H1 (cell line): ENCODE measurements at regions not wholly inside any gene's neighbourhood (a gene's known extent, or its start where the extent isn't known, plus 50 kb on each side); places are given as distances from the start of the nearest gene placed in this dataset.

Experiments
- CTCF ChIA-PET: fragments of 300-600 bp; sonication (Branson Sonifier 250); formaldehyde crosslinking; loops from one replicate; lab custom pipeline; 2021; ENCODE audit not compliant: partially characterized antibody; lab: Charles Lee
- POLR2A ChIA-PET: fragments of 300-600 bp; sonication (Branson Sonifier 250); formaldehyde crosslinking; loops from one replicate; lab custom pipeline; 2021; ENCODE audit warnings: inconsistent platforms; ENCODE audit not compliant: partially characterized antibody; lab: Charles Lee
- DNase-seq, 2 experiments: peaks; one replicate each; pipeline versions ENCODE4 v3.0.0 to v3.0.0-alpha.2; 2010 to 2022; ENCODE audit warnings: low spot score in 2 of 2, low read depth in 1 of 2, mixed read lengths in 1 of 2
- FAIRE-seq: peaks from 2 replicates; lab custom pipeline; 2011; peaks lifted over from hg19 to GRCh38; lab: Jason Lieb, UNC
- H2AFZ ChIP-seq: 2 replicates; pipeline ENCODE4 v1.8.1; 2012; ENCODE audit warnings: low read length, inconsistent platforms
- H2AK5ac ChIP-seq: 2 replicates; pipeline ENCODE4 v1.6.1; 2013; ENCODE audit warnings: low read depth, low read length
- H2BK120ac ChIP-seq: replicated peaks from 2 replicates; pipeline ENCODE3; 2013; ENCODE audit warnings: low read depth, low read length, inconsistent platforms
- H2BK12ac ChIP-seq: 2 replicates; pipeline ENCODE4 v1.6.1; 2013; ENCODE audit warnings: low read depth, low read length
- H2BK15ac ChIP-seq: 2 replicates; pipeline ENCODE4 v1.6.1; 2013; ENCODE audit warnings: low read length
- H2BK20ac ChIP-seq: 2 replicates; pipeline ENCODE4 v1.6.1; 2013; ENCODE audit warnings: low read length
- H2BK5ac ChIP-seq: 2 replicates; pipeline ENCODE4 v1.6.1; 2013; ENCODE audit warnings: low read depth, low read length
- H3K14ac ChIP-seq: 2 replicates; pipeline ENCODE4 v1.6.1; 2013; ENCODE audit warnings: inconsistent platforms; ENCODE audit not compliant: insufficient read length
- H3K18ac ChIP-seq: 2 replicates; pipeline ENCODE4 v1.6.1; 2013; ENCODE audit warnings: low read length; ENCODE audit errors: extremely low read depth
- H3K23ac ChIP-seq: 2 replicates; pipeline ENCODE4 v1.6.1; 2013; ENCODE audit warnings: inconsistent platforms; ENCODE audit not compliant: insufficient read length
- H3K23me2 ChIP-seq: 2 replicates; pipeline ENCODE4 v1.6.1; 2013; ENCODE audit warnings: low read depth, low read length
- H3K27ac ChIP-seq: 2 replicates; pipeline ENCODE4 v1.6.1; 2011; ENCODE audit warnings: low read depth, low read length, inconsistent platforms
- H3K27me3 ChIP-seq, 4 experiments: replicated peaks in 1 of 4; 1 replicate in 1 of 4; 2 replicates in 3 of 4; pipeline versions ENCODE4 v1.6.1 to v1.8.1; 2011 to 2013; ENCODE audit warnings: low read length in 3 of 4, mild to moderate bottlenecking in 3 of 4, inconsistent platforms in 2 of 4, mixed read lengths in 2 of 4, moderate library complexity in 1 of 4; ENCODE audit not compliant: control insufficient read depth in 3 of 4, insufficient read depth in 3 of 4; ENCODE audit errors: extremely low read depth in 1 of 4
- H3K36me3 ChIP-seq, 4 experiments: 2 replicates each; pipeline versions ENCODE4 v1.6.1 to v1.8.1; 2011 to 2013; ENCODE audit warnings: mild to moderate bottlenecking in 4 of 4, low read length in 3 of 4, moderate library complexity in 2 of 4, control low read depth in 1 of 4, inconsistent platforms in 1 of 4; ENCODE audit not compliant: insufficient read depth in 4 of 4, control insufficient read depth in 2 of 4
- H3K4ac ChIP-seq: replicated peaks from 2 replicates; pipeline ENCODE3; 2013; ENCODE audit warnings: low read length, low read depth, mixed read lengths, inconsistent platforms; ENCODE audit not compliant: insufficient read length
- H3K4me1 ChIP-seq, 4 experiments: replicated peaks in 1 of 4; 1 replicate in 1 of 4; 2 replicates in 3 of 4; pipeline versions ENCODE4 v1.6.1 to v1.8.1; 2011 to 2013; ENCODE audit warnings: low read length in 3 of 4, inconsistent platforms in 2 of 4, mixed read lengths in 1 of 4; ENCODE audit not compliant: insufficient read depth in 4 of 4, control insufficient read depth in 3 of 4
- H3K4me2 ChIP-seq, 2 experiments: 2 replicates each; pipeline versions ENCODE4 v1.6.1 to v1.8.1; 2011 to 2013; ENCODE audit warnings: low read depth in 2 of 2, low read length in 2 of 2, control low read depth in 1 of 2, inconsistent platforms in 1 of 2, mild to moderate bottlenecking in 1 of 2; ENCODE audit not compliant: insufficient read depth in 1 of 2
- H3K4me3 ChIP-seq, 4 experiments: fragments of 200-600, 300-600 bp in 1 of 4; sonication (generic), shearing (Covaris generic), sonication (Bioruptor Twin) in 1 of 4; 2 replicates each; pipeline versions ENCODE4 v1.5.1 to v1.8.1; 2011 to 2016; ENCODE audit warnings: low read length in 4 of 4, low read depth in 3 of 4, control low read depth in 2 of 4, inconsistent platforms in 2 of 4, mild to moderate bottlenecking in 2 of 4, mixed read lengths in 1 of 4, moderate library complexity in 1 of 4; ENCODE audit not compliant: insufficient read depth in 2 of 4; ENCODE audit errors: extremely low read depth in 1 of 4
- H3K56ac ChIP-seq: replicated peaks from 2 replicates; pipeline ENCODE3; 2013; ENCODE audit warnings: low read depth, mild to moderate bottlenecking, mixed read lengths, low read length, inconsistent platforms; ENCODE audit not compliant: insufficient read length
- H3K79me1 ChIP-seq: 2 replicates; pipeline ENCODE4 v1.6.1; 2013; ENCODE audit warnings: low read depth, low read length, control low read depth
- H3K79me2 ChIP-seq, 2 experiments: 2 replicates each; pipeline versions ENCODE4 v1.6.1 to v1.8.1; 2012 to 2013; ENCODE audit warnings: low read length in 2 of 2, mild to moderate bottlenecking in 2 of 2, inconsistent platforms in 1 of 2; ENCODE audit not compliant: insufficient read depth in 2 of 2, control insufficient read depth in 1 of 2
- H3K9ac ChIP-seq, 4 experiments: replicated peaks in 1 of 4; 1 replicate in 1 of 4; 2 replicates in 3 of 4; pipeline versions ENCODE4 v1.6.1 to v1.8.1; 2011 to 2013; ENCODE audit warnings: low read depth in 3 of 4, low read length in 3 of 4, control low read depth in 2 of 4, mild to moderate bottlenecking in 2 of 4, moderate library complexity in 2 of 4, inconsistent platforms in 1 of 4; ENCODE audit errors: extremely low read depth in 1 of 4
- H3K9me3 ChIP-seq, 2 experiments: 2 replicates each; pipeline versions ENCODE4 v1.6.1 to v1.8.1; 2012 to 2013; ENCODE audit warnings: mild to moderate bottlenecking in 2 of 2, moderate library complexity in 2 of 2, control low read depth in 1 of 2, inconsistent platforms in 1 of 2, low read depth in 1 of 2, low read length in 1 of 2, mixed read lengths in 1 of 2; ENCODE audit not compliant: insufficient read depth in 2 of 2
- H4K20me1 ChIP-seq, 2 experiments: replicated peaks in 1 of 2; 2 replicates each; pipeline versions ENCODE3 to v1.8.1; 2011 to 2013; ENCODE audit warnings: inconsistent platforms in 2 of 2, low read length in 2 of 2, mild to moderate bottlenecking in 1 of 2; ENCODE audit not compliant: insufficient read depth in 2 of 2, control insufficient read depth in 1 of 2
- H4K5ac ChIP-seq: 2 replicates; pipeline ENCODE4 v1.6.1; 2013; ENCODE audit warnings: low read length, low read depth, mixed read lengths, inconsistent platforms; ENCODE audit not compliant: insufficient read length
- H4K8ac ChIP-seq: 2 replicates; pipeline ENCODE4 v1.8.0; 2013; ENCODE audit warnings: mild to moderate bottlenecking, moderate library complexity, low read length, inconsistent platforms; ENCODE audit not compliant: insufficient read depth; ENCODE audit errors: extremely low read depth
- H4K91ac ChIP-seq: replicated peaks from 2 replicates; pipeline ENCODE3; 2013; ENCODE audit warnings: low read length, mixed read lengths, inconsistent platforms; ENCODE audit not compliant: insufficient read length
- SIX5 ChIP-seq: IDR thresholded peaks from 2 replicates; pipeline ENCODE4 v1.6.1; 2011; ENCODE audit warnings: mild to moderate bottlenecking, low read depth, low read length
- WGBS, 2 experiments: shearing (Covaris generic) in 1 of 2; methylation state at CpG; one replicate each; pipeline versions ENCODE4 v1.1.6 to v1.1.7; 2013 to 2015; ENCODE audit warnings: low lambda C conversion rate in 2 of 2, mixed read lengths in 2 of 2, inconsistent platforms in 1 of 2, low coverage in 1 of 2, missing lambda C conversion rate in 1 of 2; ENCODE audit not compliant: insufficient replicate concordance in 2 of 2, insufficient coverage in 1 of 2, insufficient read length in 1 of 2; ENCODE audit errors: extremely low coverage in 1 of 2, missing lambda C conversion rate in 1 of 2; 5-methylcytosine and 5-hydroxymethylcytosine counted together

GRCh38 chrX:4373791-4374190, 660.3 kb upstream of the PRKX start:
- Histone ChIP-seq H3K79me2 (no peaks in the 10 kb centered on the region), H4K20me1 (no peaks in the 10 kb centered on the region), H3K4me3 (no peak overlapping the region), H3K18ac (no peak overlapping the region), H2AFZ (no peak overlapping the region), H2BK5ac (no peak overlapping the region), H3K27ac (no peak overlapping the region), H3K4me1 (no peaks in the 10 kb centered on the region), H3K27me3 (no peaks in the 10 kb centered on the region), H3K36me3 (no peaks in the 10 kb centered on the region), H3K4ac (no peak overlapping the region), H3K79me1 (no peaks in the 10 kb centered on the region), H2BK12ac (no peak overlapping the region), H4K8ac (no peak overlapping the region), H3K14ac (no peak overlapping the region), H3K4me2 (no peak overlapping the region), H3K23me2 (no peaks in the 10 kb centered on the region), H3K9ac (no peak overlapping the region), H3K56ac (no peak overlapping the region), H4K5ac (no peak overlapping the region), H3K23ac (no peak overlapping the region), H2BK20ac (no peak overlapping the region), H2BK120ac (no peak overlapping the region), H4K91ac (no peak overlapping the region), H2BK15ac (no peak overlapping the region), H3K9me3 (0 out of 4 replicates have a peak, but pooled peaks cover 0 to 4% of the 10 kb centered on the region in 2 experiments), H2AK5ac (no peak overlapping the region)
- no peak for TF ChIP-seq SIX5
- CTCF ChIA-PET: no interaction called here
- POLR2A ChIA-PET: no interaction called here
- DNase-seq (no peak), FAIRE-seq (no peak)
- 96% methylated on average over 7 of the region's 8 CpGs; no CpG with 5 or more reads in 1 of the 2 experiments for WGBS, 2 experiments
